NCI-H2171 (cell line): ENCODE measurements at regions not wholly inside any gene's neighbourhood (a gene's known extent, or its start where the extent isn't known, plus 50 kb on each side); places are given as distances from the start of the nearest gene placed in this dataset.
"Not testable (repeated sequence)": the region's sequence is repeated elsewhere in the genome, so short reads cannot be mapped to it uniquely, and the experiment has no call there.

Source experiments
- DNase-seq: peaks from one replicate; lab custom pipeline; 2025; lab: John Stamatoyannopoulos, UW

DNA sequence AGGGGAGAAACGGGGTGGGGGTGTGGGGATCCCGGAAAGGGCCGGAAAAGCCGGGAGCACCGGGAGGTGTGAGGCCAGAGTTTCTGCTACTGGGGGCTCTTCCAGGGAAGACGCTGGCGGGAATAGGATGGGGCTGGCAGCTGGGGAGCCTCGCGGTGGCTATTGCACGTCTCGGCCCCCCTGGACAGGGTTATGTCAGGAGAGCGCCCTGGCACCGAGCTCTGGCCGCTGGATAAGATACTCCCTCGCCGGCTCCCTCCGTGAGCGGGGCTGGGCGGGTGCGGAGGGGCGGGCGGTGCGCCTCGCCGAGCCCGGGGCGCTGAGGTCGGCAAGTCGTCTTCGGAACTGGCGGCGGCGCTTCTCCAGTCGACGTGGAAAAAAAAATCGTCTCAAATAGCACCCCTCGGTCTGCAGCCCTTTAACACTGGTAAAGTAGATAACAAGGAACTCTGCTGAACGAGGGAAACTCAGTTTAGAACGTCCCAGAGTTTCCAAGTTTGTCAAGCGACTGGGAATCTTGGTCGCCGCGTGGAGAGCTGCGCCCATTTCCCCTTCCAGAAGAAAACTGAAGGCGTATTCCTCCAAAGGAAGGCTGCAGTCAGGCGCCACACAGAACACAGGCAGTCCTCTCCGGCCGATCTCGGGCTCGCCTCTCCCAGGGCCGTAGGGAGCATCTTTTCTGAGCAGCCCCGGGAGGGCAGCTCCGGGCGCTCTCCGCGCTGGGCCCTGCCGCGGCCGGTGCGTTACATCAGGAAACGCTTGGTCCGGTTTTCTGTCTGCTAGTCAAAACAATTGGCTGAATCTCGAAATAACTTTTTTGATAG lies 115.1 kb downstream of the KCNRG start:
- DNase-seq: peak; percentile 26

DNA sequence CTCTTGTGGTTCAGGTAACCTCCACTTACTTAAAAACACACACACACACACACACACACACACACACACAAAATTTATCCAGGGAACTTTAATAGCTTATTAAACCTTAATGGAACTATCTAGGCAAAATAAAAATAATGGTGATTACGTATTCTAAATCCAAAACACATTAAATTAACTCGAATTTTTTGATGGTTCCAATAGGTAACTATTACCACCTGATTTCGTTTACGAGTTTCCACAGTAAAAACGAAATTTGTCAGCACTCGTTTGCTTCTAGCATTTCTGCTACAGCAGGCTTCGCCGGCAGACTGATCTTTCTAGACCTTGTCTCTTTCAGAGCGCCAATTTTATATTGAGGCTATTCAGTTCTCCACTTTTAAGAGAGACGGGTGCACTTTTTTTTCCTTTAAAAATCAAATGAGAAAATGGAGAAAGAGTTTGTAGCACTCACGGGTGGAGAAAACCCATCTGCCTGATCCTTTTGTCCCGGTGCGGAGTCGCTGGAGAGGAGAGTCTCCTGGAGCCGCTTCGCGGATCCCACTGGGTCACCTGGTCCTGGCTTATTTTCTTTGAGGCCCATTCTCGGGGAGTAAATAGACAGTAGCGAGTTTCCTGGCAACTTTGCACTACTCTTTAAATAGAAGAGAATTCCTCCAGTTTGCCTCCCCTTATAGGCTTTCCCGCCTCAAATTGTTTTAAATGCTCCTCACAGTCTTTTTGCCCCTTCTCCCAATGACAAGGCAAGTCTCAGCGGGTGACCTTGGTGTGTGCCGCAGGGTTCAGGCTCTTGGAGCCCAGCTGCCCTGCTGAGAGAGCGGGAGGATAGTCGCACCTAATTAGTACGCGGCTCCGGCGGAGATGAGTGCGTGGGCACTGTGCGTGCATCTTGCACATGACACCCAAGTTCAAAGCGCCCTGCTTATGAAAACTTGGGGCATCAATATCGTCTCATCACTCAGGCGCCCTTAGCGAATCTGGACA lies 117.0 kb downstream of the KCNRG start:
- DNase-seq: no peak

DNA sequence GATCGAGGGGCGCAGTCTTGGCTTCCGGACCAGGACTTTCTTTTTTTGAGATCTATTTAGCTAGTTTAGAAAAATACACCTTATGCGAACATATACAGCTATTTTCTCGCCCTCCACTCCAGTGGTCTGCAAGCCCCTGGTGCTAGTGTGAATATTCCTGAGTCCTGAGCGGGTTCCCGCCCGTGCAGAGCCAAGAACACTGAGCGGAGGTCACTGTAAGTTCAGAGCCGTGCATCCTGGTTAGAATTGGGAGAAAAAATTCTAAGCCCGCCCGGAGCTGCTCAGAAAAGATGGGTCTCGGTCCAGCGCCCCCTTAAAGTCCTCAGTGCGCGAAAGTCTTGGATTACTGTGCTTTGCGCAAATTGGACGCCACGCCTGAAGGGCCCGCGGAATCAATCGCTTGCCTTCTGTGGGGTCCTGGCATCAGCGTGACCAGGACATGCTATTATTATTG lies 117.7 kb downstream of the KCNRG start:
- DNase-seq: no peak

DNA sequence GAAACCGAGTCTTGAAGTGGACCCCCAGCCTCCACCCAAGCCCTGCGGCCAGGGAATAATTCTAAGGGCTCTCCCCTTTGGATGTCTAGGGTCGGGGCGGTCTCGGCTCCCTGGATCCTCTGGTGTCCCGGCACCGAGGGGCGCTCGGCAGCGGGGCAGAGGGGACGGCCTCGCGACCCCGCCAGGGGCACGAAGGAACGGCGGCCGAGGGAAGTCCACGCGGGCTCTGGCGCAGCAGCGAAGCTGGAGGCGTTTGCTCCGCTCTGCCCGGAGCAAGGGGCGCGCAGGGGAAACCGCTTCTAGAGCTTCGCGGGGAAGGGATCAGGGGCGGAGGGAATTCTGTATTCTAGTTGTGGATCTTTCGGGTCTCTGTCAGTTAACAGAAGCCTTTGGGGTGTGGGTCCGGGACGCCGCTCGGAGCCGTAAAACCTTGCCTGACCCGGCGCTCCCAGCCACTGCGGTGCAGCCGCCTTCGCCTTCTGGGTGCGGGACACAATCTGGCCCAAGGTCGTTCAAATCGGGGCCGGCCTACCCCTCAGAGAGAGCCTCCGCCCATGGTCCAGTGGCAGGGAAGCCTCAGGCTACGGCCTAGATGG lies 118.2 kb downstream of the KCNRG start:
- DNase-seq: no peak

DNA sequence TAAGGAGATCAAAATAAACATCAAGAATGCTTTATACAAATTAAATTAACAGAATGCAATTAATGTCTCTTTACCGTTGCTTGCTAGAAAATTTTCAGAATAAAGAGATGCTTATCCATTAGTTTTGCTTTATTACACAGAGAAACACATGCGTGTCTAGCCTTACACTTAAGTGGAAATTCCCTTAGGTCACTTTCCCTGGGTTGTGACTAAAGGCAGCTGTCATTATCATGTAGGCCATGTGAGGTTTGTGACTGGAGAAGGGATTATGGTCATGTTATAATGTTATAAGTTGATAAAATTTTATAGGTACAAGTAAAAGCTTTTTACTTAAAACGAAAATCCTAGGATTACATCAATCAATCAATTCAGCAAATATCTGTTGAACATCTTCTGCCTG lies 121.0 kb downstream of the KCNRG start:
- DNase-seq: no peak

DNA sequence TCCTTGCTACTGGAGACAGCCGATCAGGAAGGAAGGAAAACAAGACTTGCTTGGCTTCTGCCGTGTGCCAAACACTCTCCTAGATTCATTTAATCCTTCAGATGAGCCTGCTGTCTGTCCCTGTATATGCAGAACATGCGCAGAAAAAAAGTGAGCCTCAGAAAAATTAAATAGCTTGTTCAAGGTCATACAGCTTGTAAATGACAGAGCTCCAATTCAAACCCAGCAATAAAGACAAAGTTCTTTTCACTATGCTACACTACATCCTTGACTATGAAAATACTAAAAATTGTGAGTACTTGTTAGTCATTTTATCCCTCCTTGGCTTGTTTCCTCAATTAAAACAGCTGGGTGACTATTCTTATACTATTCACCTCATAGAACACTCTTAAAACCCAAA lies 121.4 kb downstream of the KCNRG start:
- no peak for DNase-seq

DNA sequence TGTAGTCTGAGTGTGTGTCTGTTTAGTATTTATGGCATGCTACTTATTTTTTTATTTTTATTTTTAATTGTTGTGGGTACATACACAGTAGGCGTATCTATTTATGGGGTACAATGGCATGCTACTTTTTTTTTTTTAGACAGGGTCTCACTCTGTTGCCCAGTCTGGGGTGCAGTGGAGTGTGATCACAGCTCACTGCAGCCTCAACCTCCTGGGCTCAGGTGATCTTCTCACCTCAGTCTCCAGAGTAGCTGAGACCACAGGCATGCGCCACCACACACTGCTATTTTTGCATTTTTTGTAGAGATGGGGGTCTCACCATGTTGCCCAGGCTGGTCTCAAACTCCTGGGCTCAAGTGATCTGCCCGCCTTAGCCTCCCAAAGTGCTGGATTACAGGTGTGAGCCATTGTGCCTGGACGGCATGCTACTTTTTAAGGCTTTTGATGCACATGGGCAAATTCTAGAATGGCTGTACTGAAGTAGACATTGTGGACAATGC lies 124.2 kb downstream of the KCNRG start:
- not testable (repeated sequence) for DNase-seq

DNA sequence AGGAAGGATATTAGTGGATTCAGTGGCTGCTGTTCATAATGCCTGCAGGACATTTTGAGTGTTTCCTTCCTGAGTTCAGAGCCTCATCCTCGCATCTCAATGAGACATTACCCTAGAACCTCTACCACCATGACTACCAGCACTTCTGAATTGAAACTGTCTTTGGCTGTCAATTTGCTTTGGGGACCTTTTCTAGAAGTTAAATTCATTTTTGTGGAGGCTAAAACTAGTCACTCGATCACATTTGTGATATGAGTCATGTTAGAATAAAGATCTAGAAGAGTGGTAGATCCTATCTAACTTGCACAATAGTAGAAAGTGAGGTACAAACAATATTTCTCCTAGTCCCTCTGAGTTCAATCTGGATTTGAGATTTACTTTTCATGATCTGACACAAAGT lies 124.9 kb downstream of the KCNRG start:
- DNase-seq: no peak

DNA sequence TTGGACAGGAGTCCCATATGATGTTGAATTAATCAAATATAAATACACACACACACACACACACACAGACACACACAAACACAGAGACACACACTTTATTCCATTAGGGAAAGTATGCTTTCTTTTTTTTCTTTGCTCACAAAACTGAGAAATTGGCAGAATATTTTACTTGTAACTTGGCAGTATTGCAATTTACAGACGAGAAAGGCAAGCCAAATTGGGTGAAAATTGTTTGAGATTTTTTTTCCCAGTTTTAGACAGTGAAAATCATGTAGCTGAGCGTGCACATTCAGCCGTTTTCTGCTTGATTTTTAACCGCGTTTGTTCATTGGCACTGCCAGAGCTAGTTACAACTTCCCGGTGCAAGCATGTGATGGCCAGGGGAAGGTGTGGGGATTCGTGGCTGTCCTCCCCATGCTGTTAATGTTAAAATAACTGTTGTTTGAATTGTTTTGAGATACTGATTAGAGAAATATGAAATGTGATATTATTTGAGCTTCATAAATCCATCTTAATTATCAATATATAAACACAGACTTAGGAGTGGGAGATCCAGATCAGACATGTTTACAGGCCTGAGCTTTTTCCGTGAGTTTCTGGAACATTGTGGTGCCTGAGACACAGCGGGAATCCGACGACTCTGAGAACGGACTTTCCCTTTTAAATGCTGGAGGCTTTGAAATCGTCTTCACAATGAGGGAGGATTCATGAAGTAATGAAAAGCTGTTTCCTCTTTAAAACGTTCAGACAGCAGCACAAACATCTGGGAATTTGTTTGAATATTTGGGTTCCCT lies 125.5 kb downstream of the KCNRG start:
- DNase-seq: no peak

DNA sequence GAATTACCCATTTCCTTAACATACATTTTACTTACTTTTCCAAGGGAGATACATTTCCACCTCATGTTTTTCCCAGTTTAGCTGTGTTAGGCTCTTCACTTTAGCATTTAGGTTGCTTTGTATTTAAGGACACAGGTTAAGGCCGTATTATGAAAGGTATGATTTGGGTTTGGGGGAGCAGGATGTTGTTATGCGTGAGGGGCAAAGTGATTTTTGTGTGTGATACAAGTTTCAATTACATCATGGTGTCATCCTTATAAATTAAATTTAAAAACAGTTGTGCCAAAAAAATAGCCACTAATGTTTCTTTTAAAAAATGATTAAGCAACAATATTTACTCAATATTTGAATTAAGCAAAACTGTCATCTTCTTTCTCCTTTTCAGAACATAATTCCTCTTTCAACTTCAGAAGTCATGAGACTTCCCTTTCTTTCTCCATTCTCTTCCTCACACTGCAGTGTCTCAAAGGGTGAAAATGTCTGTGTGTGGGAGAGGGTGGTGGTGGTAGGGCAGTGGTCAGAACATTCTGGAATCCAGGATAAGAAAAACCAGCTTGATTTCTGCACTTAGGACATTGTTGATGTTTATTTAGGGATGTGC lies 126.2 kb downstream of the KCNRG start:
- no peak for DNase-seq

DNA sequence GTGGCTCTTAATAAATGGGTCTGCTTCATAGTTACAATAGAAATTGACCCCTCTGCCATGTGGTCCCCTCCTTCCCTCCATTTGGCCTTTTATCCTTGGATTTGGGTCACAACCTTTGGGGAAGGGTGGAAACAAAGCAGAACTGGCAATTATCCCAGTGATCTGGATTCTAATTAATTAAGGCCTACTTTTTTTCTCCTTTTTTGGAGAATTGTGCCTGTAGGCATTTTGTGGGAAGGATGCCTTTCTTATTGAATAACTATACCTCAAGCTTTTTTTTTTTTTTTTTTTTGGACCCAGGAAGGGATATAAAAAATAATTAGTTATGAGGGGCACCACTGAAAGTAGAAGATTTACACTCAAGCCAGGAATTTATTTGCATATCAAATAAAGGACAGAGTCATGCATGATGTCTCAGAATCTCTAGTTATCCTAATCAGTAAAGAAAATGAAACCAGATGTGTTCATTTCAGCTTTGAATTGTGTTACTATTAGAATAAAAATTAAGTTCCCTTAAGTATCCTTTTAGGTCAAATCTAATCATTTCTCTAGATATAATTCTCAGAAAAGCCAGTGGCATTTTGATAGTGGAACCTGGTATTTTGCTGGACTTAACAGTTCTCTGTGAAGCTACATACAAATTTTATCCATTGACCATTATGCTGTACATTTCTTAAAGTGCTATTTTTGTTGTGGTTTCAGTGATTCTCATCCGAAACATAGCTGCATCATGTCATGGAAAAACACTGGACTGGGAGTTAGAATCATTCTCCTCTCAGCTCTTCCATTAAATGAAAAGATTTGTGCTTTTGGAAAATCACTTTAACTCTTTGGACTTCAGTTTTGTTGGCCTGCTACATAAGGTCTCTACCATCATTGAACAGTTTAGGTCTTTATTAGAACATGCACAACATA lies 129.3 kb downstream of the KCNRG start:
- no peak for DNase-seq

DNA sequence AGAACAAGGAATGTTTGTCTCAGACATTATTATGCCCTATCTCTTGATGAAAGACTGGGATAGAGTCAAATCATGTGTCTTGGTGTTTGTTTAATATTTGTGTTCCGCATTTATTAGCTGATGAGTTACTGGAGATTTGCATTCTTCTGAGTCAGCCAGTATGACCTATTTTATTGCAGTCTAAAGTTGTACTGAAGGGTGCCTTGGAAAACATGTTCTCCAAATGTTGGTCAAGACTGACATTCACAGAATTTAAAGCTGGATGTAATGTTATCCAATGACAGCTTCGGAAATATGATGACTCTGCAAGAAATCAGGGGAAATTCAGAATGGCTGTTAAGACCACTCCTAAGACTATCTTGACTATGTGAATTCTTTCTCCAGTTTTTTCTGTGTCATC lies 134.0 kb downstream of the KCNRG start:
- DNase-seq: no peak

DNA sequence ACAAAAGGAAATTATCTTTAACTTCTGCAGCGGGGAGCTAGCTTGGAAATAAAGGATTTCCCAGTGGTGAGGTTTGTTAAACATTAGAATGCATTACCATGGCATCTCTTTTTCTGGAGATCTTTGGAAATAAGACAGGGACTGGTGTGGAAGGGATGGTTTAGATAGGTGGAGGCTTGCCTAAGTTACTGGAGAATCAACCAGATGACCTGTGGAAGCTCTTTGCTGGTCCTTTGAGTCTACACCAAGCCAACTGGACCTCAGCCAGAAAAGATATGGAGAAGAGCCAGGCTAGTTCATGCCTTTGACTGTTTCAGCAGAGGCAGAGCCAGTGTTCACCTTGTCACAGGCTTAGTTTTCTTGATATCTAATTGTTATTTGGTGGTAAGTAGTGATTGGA lies 134.7 kb downstream of the KCNRG start:
- no peak for DNase-seq

DNA sequence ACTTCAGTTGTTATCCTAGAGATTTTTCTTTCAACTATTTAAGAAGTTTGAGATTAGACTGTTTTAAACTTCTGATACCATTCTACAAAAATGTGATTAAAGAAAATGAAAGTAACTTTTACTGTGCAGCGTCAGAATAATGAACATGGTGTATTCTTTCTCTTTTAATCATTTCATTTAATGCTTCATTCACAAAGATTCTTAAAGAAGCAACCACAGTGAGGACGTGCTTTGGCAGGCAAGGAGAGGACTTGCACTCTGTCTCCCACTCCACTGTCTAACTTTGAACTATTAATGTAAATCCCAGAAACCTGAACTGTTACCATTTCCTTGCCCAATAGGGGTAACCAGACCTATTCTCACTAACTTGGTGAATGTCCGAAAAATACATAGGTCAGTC lies 137.0 kb downstream of the KCNRG start:
- no peak for DNase-seq

DNA sequence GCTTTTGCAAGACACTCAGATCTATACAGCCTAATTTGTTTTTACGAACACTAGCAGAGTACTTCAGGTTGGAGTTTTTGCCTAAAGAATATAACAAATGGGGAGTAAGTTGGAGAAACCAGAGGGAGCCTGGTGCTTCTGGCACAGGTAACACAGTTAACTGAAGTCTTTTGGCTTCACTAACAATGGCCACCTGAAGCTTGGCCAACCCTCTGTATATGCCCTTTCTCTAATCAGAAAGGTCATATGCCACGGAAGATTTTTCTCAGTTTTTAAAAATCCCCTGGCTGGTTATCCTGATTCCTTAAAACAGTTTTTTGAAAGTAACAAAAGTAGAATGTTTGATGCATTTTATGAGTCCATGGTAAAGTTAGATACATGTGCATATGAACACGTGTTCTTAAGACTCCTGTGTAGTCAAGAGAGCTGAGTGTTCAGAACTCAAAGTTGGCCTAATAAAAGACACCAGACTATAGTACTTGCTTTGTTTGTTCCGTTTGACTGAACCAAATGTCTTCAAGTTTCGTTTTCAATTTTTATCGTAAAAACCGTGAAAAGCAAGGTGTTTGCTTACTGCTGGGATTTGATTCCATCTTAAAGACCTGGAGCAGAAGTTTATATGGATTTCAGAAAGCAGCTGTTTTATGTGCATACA lies 137.5 kb downstream of the KCNRG start:
- DNase-seq: no peak

DNA sequence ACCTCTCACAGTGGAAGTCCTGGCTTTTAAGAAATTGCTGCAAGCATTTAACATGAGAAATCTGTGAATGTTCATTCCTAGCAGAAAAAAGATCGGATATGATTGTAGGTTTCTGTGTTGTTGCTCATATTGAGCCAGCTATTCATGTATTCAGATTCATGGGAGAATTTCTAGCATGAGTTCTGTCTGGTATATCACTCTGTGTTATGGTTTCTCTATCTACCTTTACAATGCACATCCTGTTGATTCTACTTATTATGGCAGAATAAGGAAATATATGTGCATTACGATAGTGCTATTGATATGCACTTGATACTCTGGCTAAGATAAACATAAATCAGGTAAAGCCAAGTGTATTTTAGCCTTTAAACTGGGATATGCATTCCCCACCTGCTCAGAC lies 138.2 kb downstream of the KCNRG start:
- no peak for DNase-seq

DNA sequence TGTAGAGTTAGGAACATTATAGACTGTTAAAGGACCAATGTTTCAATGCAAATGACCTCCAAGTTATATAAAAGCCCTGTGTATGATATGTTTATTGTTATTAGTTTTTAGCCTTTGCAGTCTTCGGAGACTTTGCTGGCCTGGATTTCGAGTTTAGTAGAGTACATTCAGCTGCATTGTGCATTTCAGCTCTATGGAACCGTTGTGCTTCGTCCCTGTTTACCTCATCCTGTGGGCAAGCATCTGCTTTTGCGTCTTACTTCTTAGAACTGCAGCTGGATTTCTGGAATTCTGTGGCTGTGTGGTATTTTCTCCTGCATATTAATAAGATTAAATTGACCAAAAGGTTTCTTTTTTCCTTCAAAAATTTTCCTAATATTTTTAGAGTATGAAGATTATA lies 138.6 kb downstream of the KCNRG start:
- DNase-seq: no peak

DNA sequence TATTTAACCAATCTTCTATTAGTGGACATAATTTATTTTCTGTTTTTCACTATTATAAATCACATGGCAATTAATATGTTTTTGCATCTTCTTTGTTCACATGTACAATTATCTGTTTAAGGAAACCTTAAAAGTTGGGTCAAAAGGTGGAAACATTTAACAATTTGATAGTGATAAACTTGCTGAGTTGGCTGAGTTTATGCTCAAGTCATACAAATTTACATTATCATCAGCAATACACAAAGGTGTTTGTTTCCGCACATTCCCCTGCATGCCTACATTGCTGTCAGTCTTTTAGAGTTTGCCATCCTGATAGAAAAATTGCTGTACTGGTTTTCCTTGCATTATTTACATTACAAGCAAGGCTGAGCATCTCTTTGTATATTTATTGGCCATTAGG lies 139.5 kb downstream of the KCNRG start:
- DNase-seq: no peak

DNA sequence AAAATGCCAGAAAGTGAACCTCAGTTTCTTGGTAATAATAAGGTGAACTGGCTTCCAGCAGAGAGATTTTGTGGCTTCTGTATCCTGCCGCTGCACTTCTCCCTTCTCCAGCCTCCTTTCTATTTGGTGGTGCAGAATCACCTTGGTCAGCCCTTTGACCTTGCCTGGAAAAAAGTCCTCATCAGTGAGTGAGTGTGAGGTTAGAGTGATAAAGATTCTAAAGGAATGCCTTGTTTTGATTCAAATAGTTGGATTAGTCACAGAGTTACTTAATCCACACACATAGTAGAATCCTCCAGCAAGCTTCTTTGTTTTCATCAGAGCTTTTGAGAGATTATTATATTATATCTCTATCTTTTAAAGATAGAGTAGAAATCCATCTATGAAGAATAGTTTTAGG lies 140.9 kb downstream of the KCNRG start:
- no peak for DNase-seq
